HepG2 (cell line): ENCODE measurements at regions not wholly inside any gene's neighbourhood (a gene's known extent, or its start where the extent isn't known, plus 50 kb on each side); places are given as distances from the start of the nearest gene placed in this dataset.

Experiments
- CBX2 ChIP-seq, 2 experiments: fragments of 200-600 bp in 1 of 2; sonication (generic); formaldehyde crosslinking in 1 of 2; IDR thresholded peaks; 2 replicates each; pipeline versions ENCODE4 v1.7.0 to v1.8.1; 2018 to 2022; ENCODE audit warnings: low read depth in 2 of 2, low read length in 1 of 2, mild to moderate bottlenecking in 1 of 2, missing genetic modification reagents in 1 of 2
- KLF16 ChIP-seq, 2 experiments: sonication (generic) in 1 of 2; formaldehyde crosslinking in 1 of 2; IDR thresholded peaks; 2 replicates each; pipeline versions ENCODE4 v1.6.1 to v1.8.0; 2016 to 2023; ENCODE audit warnings: missing genetic modification reagents in 2 of 2, missing compliant biosample characterization in 1 of 2
- RORA ChIP-seq: sonication (generic); formaldehyde crosslinking; IDR thresholded peaks from 2 replicates; pipeline ENCODE4 v1.5.0; 2020; ENCODE audit warnings: mild to moderate bottlenecking, missing genetic modification reagents, moderate library complexity
- TCF12 ChIP-seq, 2 experiments: fragments of 450-650 bp in 1 of 2; sonication (generic) in 1 of 2; formaldehyde crosslinking in 1 of 2; IDR thresholded peaks; 2 replicates each; pipeline versions ENCODE4 v1.6.1 to v1.8.0; 2017 to 2022; ENCODE audit warnings: antibody characterized with exemption in 1 of 2, mild to moderate bottlenecking in 1 of 2, missing genetic modification reagents in 1 of 2, moderate library complexity in 1 of 2
- ZBTB8A ChIP-seq: sonication (generic); formaldehyde crosslinking; IDR thresholded peaks from 2 replicates; pipeline ENCODE4 v1.4.0; 2020; ENCODE audit warnings: mild to moderate bottlenecking, low read depth, missing genetic modification reagents, borderline replicate concordance
- ZNF577 ChIP-seq: sonication (generic); formaldehyde crosslinking; IDR thresholded peaks from 2 replicates; pipeline ENCODE4 v1.4.0; 2020; ENCODE audit warnings: mild to moderate bottlenecking, low read depth, missing genetic modification reagents, borderline replicate concordance
- TF ChIP-seq, protein P1 (sequence below): sonication (generic); formaldehyde crosslinking; IDR thresholded peaks from 2 replicates; pipeline ENCODE4 v1.4.0; 2020; ENCODE audit warnings: missing genetic modification reagents
- TF ChIP-seq, protein P2 (sequence below): IDR thresholded peaks from 2 replicates; pipeline ENCODE4 v1.4.0; 2020; ENCODE audit warnings: mild to moderate bottlenecking, missing genetic modification reagents
- TF ChIP-seq, protein P3 (sequence below): sonication (generic); formaldehyde crosslinking; IDR thresholded peaks from 2 replicates; pipeline ENCODE4 v1.4.0; 2020; ENCODE audit warnings: missing genetic modification reagents, borderline replicate concordance
- TF ChIP-seq, protein P4 (sequence below): sonication (generic); formaldehyde crosslinking; IDR thresholded peaks from 2 replicates; pipeline ENCODE4 v1.5.0; 2020; ENCODE audit warnings: mild to moderate bottlenecking, missing genetic modification reagents, borderline replicate concordance

DNA sequence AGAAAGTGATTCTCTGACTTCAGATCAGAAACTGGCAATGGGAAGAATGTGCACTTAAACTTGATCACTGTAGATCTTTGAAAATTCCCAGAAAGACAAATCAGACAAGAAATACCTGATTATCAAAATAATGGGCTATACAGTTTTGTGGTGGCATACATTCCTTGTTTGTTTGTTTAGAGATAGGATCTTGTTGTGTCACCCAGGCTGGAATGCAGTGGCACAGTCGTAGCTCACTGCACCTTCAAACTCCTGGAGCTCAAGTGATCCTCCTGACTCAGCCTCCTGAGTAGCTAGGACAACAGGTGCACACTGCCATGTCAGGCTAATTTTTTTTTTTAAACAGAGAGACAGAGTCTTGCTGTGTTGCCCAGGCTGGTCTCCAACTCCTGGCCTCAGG, 81.0 kb upstream of the SPRY1 start (continued):
- TF ChIP-seq, protein P1, sequence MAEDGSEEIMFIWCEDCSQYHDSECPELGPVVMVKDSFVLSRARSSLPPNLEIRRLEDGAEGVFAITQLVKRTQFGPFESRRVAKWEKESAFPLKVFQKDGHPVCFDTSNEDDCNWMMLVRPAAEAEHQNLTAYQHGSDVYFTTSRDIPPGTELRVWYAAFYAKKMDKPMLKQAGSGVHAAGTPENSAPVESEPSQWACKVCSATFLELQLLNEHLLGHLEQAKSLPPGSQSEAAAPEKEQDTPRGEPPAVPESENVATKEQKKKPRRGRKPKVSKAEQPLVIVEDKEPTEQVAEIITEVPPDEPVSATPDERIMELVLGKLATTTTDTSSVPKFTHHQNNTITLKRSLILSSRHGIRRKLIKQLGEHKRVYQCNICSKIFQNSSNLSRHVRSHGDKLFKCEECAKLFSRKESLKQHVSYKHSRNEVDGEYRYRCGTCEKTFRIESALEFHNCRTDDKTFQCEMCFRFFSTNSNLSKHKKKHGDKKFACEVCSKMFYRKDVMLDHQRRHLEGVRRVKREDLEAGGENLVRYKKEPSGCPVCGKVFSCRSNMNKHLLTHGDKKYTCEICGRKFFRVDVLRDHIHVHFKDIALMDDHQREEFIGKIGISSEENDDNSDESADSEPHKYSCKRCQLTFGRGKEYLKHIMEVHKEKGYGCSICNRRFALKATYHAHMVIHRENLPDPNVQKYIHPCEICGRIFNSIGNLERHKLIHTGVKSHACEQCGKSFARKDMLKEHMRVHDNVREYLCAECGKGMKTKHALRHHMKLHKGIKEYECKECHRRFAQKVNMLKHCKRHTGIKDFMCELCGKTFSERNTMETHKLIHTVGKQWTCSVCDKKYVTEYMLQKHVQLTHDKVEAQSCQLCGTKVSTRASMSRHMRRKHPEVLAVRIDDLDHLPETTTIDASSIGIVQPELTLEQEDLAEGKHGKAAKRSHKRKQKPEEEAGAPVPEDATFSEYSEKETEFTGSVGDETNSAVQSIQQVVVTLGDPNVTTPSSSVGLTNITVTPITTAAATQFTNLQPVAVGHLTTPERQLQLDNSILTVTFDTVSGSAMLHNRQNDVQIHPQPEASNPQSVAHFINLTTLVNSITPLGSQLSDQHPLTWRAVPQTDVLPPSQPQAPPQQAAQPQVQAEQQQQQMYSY (CRISPR knock-in tag), result no peak
- TF ChIP-seq, protein P2, sequence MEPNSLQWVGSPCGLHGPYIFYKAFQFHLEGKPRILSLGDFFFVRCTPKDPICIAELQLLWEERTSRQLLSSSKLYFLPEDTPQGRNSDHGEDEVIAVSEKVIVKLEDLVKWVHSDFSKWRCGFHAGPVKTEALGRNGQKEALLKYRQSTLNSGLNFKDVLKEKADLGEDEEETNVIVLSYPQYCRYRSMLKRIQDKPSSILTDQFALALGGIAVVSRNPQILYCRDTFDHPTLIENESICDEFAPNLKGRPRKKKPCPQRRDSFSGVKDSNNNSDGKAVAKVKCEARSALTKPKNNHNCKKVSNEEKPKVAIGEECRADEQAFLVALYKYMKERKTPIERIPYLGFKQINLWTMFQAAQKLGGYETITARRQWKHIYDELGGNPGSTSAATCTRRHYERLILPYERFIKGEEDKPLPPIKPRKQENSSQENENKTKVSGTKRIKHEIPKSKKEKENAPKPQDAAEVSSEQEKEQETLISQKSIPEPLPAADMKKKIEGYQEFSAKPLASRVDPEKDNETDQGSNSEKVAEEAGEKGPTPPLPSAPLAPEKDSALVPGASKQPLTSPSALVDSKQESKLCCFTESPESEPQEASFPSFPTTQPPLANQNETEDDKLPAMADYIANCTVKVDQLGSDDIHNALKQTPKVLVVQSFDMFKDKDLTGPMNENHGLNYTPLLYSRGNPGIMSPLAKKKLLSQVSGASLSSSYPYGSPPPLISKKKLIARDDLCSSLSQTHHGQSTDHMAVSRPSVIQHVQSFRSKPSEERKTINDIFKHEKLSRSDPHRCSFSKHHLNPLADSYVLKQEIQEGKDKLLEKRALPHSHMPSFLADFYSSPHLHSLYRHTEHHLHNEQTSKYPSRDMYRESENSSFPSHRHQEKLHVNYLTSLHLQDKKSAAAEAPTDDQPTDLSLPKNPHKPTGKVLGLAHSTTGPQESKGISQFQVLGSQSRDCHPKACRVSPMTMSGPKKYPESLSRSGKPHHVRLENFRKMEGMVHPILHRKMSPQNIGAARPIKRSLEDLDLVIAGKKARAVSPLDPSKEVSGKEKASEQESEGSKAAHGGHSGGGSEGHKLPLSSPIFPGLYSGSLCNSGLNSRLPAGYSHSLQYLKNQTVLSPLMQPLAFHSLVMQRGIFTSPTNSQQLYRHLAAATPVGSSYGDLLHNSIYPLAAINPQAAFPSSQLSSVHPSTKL (CRISPR knock-in tag), result no peak
- TF ChIP-seq, protein P3, sequence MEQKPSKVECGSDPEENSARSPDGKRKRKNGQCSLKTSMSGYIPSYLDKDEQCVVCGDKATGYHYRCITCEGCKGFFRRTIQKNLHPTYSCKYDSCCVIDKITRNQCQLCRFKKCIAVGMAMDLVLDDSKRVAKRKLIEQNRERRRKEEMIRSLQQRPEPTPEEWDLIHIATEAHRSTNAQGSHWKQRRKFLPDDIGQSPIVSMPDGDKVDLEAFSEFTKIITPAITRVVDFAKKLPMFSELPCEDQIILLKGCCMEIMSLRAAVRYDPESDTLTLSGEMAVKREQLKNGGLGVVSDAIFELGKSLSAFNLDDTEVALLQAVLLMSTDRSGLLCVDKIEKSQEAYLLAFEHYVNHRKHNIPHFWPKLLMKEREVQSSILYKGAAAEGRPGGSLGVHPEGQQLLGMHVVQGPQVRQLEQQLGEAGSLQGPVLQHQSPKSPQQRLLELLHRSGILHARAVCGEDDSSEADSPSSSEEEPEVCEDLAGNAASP, result no peak
- no peak for TF ChIP-seq ZNF577 (CRISPR knock-in tag)
- TF ChIP-seq CBX2 (IDR thresholded peaks at IDR 0.05; ENCODE audit: low read depth, low read length), result no peak
- TF ChIP-seq CBX2 (CRISPR knock-in tag; IDR thresholded peaks at IDR 0.05; ENCODE audit: low read depth), result no peak
- TF ChIP-seq, protein P4, sequence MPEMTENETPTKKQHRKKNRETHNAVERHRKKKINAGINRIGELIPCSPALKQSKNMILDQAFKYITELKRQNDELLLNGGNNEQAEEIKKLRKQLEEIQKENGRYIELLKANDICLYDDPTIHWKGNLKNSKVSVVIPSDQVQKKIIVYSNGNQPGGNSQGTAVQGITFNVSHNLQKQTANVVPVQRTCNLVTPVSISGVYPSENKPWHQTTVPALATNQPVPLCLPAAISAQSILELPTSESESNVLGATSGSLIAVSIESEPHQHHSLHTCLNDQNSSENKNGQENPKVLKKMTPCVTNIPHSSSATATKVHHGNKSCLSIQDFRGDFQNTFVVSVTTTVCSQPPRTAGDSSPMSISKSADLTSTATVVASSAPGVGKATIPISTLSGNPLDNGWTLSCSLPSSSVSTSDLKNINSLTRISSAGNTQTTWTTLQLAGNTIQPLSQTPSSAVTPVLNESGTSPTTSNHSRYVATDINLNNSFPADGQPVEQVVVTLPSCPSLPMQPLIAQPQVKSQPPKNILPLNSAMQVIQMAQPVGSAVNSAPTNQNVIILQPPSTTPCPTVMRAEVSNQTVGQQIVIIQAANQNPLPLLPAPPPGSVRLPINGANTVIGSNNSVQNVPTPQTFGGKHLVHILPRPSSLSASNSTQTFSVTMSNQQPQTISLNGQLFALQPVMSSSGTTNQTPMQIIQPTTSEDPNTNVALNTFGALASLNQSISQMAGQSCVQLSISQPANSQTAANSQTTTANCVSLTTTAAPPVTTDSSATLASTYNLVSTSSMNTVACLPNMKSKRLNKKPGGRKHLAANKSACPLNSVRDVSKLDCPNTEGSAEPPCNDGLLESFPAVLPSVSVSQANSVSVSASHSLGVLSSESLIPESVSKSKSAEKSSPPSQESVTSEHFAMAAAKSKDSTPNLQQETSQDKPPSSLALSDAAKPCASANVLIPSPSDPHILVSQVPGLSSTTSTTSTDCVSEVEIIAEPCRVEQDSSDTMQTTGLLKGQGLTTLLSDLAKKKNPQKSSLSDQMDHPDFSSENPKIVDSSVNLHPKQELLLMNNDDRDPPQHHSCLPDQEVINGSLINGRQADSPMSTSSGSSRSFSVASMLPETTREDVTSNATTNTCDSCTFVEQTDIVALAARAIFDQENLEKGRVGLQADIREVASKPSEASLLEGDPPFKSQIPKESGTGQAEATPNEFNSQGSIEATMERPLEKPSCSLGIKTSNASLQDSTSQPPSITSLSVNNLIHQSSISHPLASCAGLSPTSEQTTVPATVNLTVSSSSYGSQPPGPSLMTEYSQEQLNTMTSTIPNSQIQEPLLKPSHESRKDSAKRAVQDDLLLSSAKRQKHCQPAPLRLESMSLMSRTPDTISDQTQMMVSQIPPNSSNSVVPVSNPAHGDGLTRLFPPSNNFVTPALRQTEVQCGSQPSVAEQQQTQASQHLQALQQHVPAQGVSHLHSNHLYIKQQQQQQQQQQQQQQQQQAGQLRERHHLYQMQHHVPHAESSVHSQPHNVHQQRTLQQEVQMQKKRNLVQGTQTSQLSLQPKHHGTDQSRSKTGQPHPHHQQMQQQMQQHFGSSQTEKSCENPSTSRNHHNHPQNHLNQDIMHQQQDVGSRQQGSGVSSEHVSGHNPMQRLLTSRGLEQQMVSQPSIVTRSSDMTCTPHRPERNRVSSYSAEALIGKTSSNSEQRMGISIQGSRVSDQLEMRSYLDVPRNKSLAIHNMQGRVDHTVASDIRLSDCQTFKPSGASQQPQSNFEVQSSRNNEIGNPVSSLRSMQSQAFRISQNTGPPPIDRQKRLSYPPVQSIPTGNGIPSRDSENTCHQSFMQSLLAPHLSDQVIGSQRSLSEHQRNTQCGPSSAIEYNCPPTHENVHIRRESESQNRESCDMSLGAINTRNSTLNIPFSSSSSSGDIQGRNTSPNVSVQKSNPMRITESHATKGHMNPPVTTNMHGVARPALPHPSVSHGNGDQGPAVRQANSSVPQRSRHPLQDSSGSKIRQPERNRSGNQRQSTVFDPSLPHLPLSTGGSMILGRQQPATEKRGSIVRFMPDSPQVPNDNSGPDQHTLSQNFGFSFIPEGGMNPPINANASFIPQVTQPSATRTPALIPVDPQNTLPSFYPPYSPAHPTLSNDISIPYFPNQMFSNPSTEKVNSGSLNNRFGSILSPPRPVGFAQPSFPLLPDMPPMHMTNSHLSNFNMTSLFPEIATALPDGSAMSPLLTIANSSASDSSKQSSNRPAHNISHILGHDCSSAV (CRISPR knock-in tag), result no peak
- no peak for TF ChIP-seq RORA (CRISPR knock-in tag)
- no peak for TF ChIP-seq TCF12 (IDR thresholded peaks at IDR 0.05)
- no peak for TF ChIP-seq TCF12 (CRISPR knock-in tag; IDR thresholded peaks at IDR 0.05)
- no peak for TF ChIP-seq ZBTB8A (CRISPR knock-in tag)
- TF ChIP-seq KLF16 (CRISPR knock-in tag; IDR thresholded peaks at IDR 0.05), result no peak
